Suprapubic skin (tissue), 4 donors: ENCODE measurements at regions not wholly inside any gene's neighbourhood (a gene's known extent, or its start where the extent isn't known, plus 50 kb on each side); places are given as distances from the start of the nearest gene placed in this dataset.

Source experiments
- DNase-seq, 2 donors: peaks; one replicate each; pipeline ENCODE4 v3.0.0-alpha.2; 2019; ENCODE audit warnings: low spot score in 2 of 2
- H3K27ac ChIP-seq: fragments of 200-600 bp; sonication (generic); one replicate; pipeline ENCODE4 v1.5.1; 2019
- H3K27me3 ChIP-seq: fragments of 200-600 bp; sonication (generic); one replicate; pipeline ENCODE4 v1.5.1; 2019
- H3K36me3 ChIP-seq: fragments of 200-600 bp; sonication (generic); one replicate; pipeline ENCODE4 v1.5.1; 2019
- H3K4me1 ChIP-seq: fragments of 200-600 bp; sonication (generic); one replicate; pipeline ENCODE4 v1.5.1; 2019
- H3K4me3 ChIP-seq: fragments of 200-600 bp; sonication (generic); one replicate; pipeline ENCODE4 v1.5.1; 2019; ENCODE audit warnings: mild to moderate bottlenecking
- H3K9me3 ChIP-seq: fragments of 200-600 bp; sonication (generic); one replicate; pipeline ENCODE4 v1.5.1; 2019
- EP300 ChIP-seq: sonication (generic); formaldehyde crosslinking; IDR thresholded peaks from one replicate; pipeline ENCODE4 v1.6.1; 2017; ENCODE audit warnings: antibody characterized with exemption
- POLR2A ChIP-seq, 2 donors: fragments of 450-650 bp; IDR thresholded peaks; one replicate each; pipeline ENCODE4 v1.6.1; 2017; ENCODE audit warnings: antibody characterized with exemption in 2 of 2, mild to moderate bottlenecking in 2 of 2, moderate library complexity in 2 of 2
- POLR2AphosphoS5 ChIP-seq, 3 donors: sonication (generic); formaldehyde crosslinking; IDR thresholded peaks; one replicate each; pipeline ENCODE4 v1.6.1; 2017; ENCODE audit warnings: antibody characterized with exemption in 3 of 3
- WGBS: methylation state at CpG from one replicate; pipeline ENCODE4 v1.1.5; 2018; 5-methylcytosine and 5-hydroxymethylcytosine counted together
- TF ChIP-seq, protein P1 (sequence below), 2 donors: fragments of 200-600 bp in 1 of 2; fragments of 450-650 bp in 1 of 2; sonication (generic) in 1 of 2; IDR thresholded peaks; one replicate each; pipeline ENCODE4 v1.5.1; 2016 to 2019; ENCODE audit warnings: antibody characterized with exemption in 2 of 2, mild to moderate bottlenecking in 1 of 2, moderate library complexity in 1 of 2

DNA sequence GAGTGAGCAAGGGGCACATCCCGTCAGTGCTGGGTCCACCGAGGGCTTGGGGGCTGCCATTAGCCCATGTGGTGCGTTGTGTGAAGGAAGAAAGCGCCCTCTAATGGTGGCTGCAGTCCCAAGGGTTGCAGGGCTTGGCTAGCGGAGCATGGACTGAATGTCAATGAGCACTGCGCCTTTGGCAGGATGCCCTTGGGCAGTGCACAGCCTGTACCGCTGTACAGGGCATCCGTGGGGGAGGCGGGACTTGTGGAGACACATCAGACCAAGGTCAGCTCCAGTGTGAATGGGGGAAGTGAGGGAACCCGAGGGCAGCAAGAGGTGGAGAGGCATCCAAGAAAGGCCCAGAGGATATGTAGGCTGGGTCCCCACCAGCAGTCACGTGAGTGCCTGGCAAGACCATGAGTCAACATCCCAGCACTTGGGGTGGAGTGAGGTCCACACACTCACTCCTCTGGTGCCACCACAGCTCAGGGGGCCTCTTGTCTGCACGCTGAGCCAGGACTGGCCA lies 75.5 kb upstream of the MED9 start:
- no peaks in the 10 kb centered on the region for H3K9me3 ChIP-seq
- DNase-seq, result no peak
- no peak overlapping the region for H3K4me3 ChIP-seq
- no peaks in the 10 kb centered on the region for H3K27me3 ChIP-seq
- TF ChIP-seq, protein P1, sequence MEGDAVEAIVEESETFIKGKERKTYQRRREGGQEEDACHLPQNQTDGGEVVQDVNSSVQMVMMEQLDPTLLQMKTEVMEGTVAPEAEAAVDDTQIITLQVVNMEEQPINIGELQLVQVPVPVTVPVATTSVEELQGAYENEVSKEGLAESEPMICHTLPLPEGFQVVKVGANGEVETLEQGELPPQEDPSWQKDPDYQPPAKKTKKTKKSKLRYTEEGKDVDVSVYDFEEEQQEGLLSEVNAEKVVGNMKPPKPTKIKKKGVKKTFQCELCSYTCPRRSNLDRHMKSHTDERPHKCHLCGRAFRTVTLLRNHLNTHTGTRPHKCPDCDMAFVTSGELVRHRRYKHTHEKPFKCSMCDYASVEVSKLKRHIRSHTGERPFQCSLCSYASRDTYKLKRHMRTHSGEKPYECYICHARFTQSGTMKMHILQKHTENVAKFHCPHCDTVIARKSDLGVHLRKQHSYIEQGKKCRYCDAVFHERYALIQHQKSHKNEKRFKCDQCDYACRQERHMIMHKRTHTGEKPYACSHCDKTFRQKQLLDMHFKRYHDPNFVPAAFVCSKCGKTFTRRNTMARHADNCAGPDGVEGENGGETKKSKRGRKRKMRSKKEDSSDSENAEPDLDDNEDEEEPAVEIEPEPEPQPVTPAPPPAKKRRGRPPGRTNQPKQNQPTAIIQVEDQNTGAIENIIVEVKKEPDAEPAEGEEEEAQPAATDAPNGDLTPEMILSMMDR (IDR thresholded peaks at IDR 0.05), result no peak
- TF ChIP-seq EP300 (no peak), POLR2AphosphoS5 (IDR thresholded peaks at IDR 0.05) (no peak), POLR2A (IDR thresholded peaks at IDR 0.05) (no peak)
- no peaks in the 10 kb centered on the region for H3K36me3 ChIP-seq
- 88% methylated on average over 8 of the region's 12 CpGs for WGBS
- H3K27ac ChIP-seq, result no peak overlapping the region
- peaks cover 14% of the 10 kb centered on the region for H3K4me1 ChIP-seq

DNA sequence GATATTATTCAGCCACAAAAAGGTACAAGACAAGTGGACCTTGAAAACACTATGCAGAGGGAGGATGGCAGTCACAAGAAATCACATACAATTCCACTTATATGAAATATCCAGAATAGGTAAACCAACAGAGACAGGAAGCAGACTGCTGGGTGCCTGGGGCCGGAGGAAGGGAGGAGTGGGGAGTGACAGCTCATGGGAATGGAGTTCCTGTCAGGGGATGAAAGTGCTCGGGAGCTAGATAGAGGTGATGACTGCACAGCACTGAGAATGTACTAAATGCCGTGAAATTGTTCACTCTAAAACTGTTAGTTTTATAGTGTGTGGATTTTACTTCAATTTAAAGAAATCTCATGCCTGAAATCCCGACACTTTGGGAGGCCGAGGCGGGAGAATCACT lies 74.2 kb upstream of the MED9 start:
- no peak for TF ChIP-seq EP300
- H3K27me3 ChIP-seq, result no peaks in the 10 kb centered on the region
- H3K9me3 ChIP-seq, result no peaks in the 10 kb centered on the region
- no peak for DNase-seq
- H3K4me3 ChIP-seq, result no peak overlapping the region
- WGBS, result 80% methylated on average over 6 of the region's 6 CpGs
- no peaks in the 10 kb centered on the region for H3K36me3 ChIP-seq
- H3K27ac ChIP-seq, result no peak overlapping the region
- peaks cover 14% of the 10 kb centered on the region for H3K4me1 ChIP-seq

DNA sequence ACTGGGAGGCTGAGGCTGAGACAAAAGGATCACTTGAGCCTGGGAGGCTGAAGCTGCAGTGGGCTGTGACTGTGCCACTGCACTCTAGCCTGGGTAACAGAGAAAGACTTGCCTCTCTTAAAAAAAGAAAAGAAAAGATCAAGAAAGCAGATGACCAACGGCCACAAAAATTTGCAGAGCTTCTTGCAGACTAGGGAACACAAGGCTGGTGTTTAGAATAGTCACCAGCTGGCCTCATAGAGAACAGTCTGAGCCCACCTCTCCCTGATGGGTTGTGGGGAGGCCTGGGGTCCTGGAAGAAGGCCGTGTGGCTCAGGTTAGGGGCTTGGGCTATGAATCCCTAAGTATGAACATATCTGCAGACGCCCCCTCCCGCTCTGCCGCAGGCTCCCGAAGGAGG lies 73.7 kb upstream of the MED9 start:
- no peaks in the 10 kb centered on the region for H3K27me3 ChIP-seq
- no peak overlapping the region for H3K4me3 ChIP-seq
- no peaks in the 10 kb centered on the region for H3K36me3 ChIP-seq
- H3K9me3 ChIP-seq, result no peaks in the 10 kb centered on the region
- TF ChIP-seq POLR2A (IDR thresholded peaks at IDR 0.05) (no peak), EP300 (no peak), POLR2AphosphoS5 (IDR thresholded peaks at IDR 0.05) (no peak)
- TF ChIP-seq, protein P1 (IDR thresholded peaks at IDR 0.05), result no peak
- DNase-seq, result no peak
- H3K27ac ChIP-seq, result no peak overlapping the region
- H3K4me1 ChIP-seq, result peaks cover 14% of the 10 kb centered on the region
- 77% methylated on average over 6 of the region's 6 CpGs for WGBS

DNA sequence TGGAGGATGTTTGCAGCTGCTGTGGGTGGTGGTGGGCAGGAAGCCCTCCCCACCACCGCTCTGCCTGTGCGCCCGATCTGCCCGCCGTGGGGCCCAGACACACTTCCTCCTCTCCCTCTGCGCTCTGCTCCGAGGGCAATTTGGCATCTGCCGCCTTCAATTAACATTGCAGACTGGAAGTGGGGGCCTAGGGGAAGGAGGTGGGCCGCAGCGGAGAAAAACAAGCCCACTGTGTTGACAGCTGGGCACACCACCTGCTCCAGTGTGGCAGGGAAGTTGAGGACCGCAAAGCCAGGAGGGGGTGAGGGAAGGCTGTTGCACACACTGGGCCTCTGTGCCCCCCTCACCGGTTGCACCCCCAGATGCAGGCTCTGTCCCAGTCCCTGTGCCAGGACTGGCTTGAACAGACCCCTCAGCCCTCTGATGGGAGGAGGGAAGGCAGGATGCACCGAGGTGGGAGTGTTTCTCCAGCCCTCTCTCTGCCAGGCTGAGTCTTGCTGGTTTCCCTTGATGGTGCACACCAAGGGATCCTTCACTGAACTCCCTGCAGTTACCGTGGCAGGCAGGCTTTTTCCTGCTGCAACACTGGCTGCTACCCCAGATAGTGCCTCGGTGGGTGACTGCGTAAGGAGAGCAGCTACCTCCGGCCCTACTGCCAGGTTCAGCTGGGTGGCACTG lies 72.8 kb upstream of the MED9 start:
- Histone ChIP-seq H3K27ac (no peak overlapping the region), H3K4me1 (peaks cover 11% of the 10 kb centered on the region), H3K4me3 (no peak overlapping the region), H3K36me3 (no peaks in the 10 kb centered on the region), H3K9me3 (no peaks in the 10 kb centered on the region), H3K27me3 (no peaks in the 10 kb centered on the region)
- 63% methylated on average over 16 of the region's 17 CpGs for WGBS
- TF ChIP-seq POLR2AphosphoS5 (IDR thresholded peaks at IDR 0.05), result no peak
- TF ChIP-seq, protein P1 (IDR thresholded peaks at IDR 0.05), result no peak
- no peak for TF ChIP-seq POLR2A (IDR thresholded peaks at IDR 0.05)
- no peak for TF ChIP-seq EP300
- no peak for DNase-seq

DNA sequence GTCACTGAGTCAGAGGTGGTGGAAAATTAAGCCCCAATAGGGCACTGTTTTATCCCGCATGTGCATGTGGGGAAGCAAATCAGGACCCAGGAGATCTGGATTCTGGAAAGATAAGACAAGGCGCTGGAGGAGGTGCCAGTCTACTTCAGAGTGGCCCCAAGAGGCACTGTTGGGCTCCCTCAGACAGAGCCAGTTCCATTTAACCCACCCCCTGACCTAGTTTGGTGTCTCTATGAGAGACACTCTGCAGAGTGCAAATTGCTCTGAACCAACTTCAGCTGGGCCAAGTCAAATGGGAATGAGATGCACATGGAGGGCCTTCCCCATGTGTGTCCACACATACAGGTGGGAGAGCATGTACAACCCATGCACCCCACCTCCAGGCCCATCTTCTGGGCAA lies 71.1 kb upstream of the MED9 start:
- TF ChIP-seq, protein P1 (IDR thresholded peaks at IDR 0.05), result no peak
- TF ChIP-seq POLR2AphosphoS5 (IDR thresholded peaks at IDR 0.05), result no peak
- TF ChIP-seq POLR2A (IDR thresholded peaks at IDR 0.05), result no peak
- TF ChIP-seq EP300, result no peak
- Histone ChIP-seq H3K27ac (no peak overlapping the region), H3K4me3 (no peak overlapping the region), H3K4me1 (peaks cover 3% of the 10 kb centered on the region), H3K27me3 (no peaks in the 10 kb centered on the region), H3K36me3 (no peaks in the 10 kb centered on the region), H3K9me3 (no peaks in the 10 kb centered on the region)
- WGBS, result 89% methylated on average over 2 of the region's 2 CpGs
- no peak for DNase-seq
